Effector memory CD8-positive, alpha-beta T cell (primary cell): ENCODE measurements at regions not wholly inside any gene's neighbourhood (a gene's known extent, or its start where the extent isn't known, plus 50 kb on each side); places are given as distances from the start of the nearest gene placed in this dataset.
"Not testable (repeated sequence)": the region's sequence is repeated elsewhere in the genome, so short reads cannot be mapped to it uniquely, and the experiment has no call there.

Experiments
- ATAC-seq: fragments of 150-1000 bp; cut with Tn5 transposase; replicated peaks from 2 replicates; pipeline ENCODE4 v1.10.0; 2021; ENCODE audit warnings: mild to moderate bottlenecking, moderate library complexity
- DNase-seq, 3 experiments: peaks; one replicate each; pipeline ENCODE4 v3.0.0; 2021
- H3K27ac Mint-ChIP-seq, 2 donors: one replicate each; pipeline ENCODE4 v1.8.0; 2022; ENCODE audit warnings: mild to moderate bottlenecking in 2 of 2, mixed read lengths in 2 of 2, moderate library complexity in 2 of 2
- H3K27me3 Mint-ChIP-seq, 2 donors: one replicate each; pipeline ENCODE4 v1.8.0; 2022; ENCODE audit warnings: mixed read lengths in 2 of 2
- H3K36me3 Mint-ChIP-seq: one replicate; pipeline ENCODE4 v1.8.0; 2022; ENCODE audit warnings: mild to moderate bottlenecking, moderate library complexity, mixed read lengths; ENCODE audit not compliant: insufficient read depth
- H3K4me1 Mint-ChIP-seq, 2 donors: one replicate each; pipeline ENCODE4 v1.8.0; 2022; ENCODE audit warnings: low read depth in 2 of 2, mixed read lengths in 2 of 2
- H3K4me3 Mint-ChIP-seq, 2 donors: one replicate each; pipeline ENCODE4 v1.8.0; 2022; ENCODE audit warnings: mild to moderate bottlenecking in 2 of 2, mixed read lengths in 2 of 2, moderate library complexity in 2 of 2
- H3K9me3 Mint-ChIP-seq, 2 donors: one replicate each; pipeline ENCODE4 v1.8.0; 2022; ENCODE audit warnings: mixed read lengths in 2 of 2

DNA sequence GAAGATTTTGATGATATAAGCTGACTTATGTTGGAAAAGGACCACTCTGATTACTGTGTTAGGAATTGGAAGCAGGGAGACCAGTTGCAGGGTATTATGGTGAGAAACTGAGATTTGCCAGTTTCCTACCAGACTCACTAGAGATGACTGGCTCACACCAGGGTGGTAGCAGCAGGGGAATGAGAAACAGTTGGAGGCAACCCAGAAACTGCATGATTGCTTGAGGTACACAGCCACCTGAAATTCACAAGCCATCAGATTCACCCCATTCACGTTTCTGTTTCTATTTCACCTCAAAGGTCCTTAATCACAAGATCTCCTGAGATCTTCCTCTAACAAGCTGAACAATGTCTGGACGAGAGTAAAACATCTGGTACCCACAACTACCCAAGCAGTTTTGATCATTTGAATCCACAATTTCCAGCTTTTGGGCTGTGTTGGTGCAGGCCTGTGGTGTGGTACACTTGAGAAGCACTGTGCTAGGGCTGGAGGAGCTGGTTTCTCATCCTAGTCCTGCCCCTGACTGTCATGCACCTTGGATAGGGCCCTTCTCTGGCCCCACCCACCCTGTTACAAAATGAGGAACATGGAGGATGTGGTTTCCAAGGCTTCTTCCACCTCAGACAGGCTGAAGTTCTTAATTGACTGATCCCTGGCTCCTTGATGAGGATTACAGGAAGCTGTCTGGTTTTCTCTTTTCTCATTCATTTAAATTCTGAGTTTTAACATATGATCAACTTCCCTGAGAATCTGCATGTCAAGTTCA, 233.4 kb downstream of the INSC start:
- Mint-ChIP-seq H3K4me3 (no peak overlapping the region), H3K4me1 (no peaks in the 10 kb centered on the region), H3K27me3 (no peaks in the 10 kb centered on the region), H3K27ac (no peak overlapping the region), H3K36me3 (no peaks in the 10 kb centered on the region), H3K9me3 (peaks cover 0 to 5% of the 10 kb centered on the region in 2 donors)
- ATAC-seq: no peak
- DNase-seq: no peak

- no peak overlapping the region for H3K27ac Mint-ChIP-seq
- DNase-seq: no peak
Observed at GRCh38 chr11:15349413-15349812, 234.7 kb downstream of the INSC start.

GRCh38 chr11:15361316-15361715, 246.6 kb downstream of the INSC start:
- Mint-ChIP-seq H3K27ac (no peak overlapping the region), H3K4me3 (no peak overlapping the region), H3K36me3 (no peaks in the 10 kb centered on the region), H3K9me3 (peaks cover 0 to 2% of the 10 kb centered on the region in 2 donors), H3K4me1 (no peaks in the 10 kb centered on the region), H3K27me3 (no peaks in the 10 kb centered on the region)
- DNase-seq (no peak), ATAC-seq (no peak)

More at GRCh38 chr11:15349413-15349812, 234.7 kb downstream of the INSC start:
- Mint-ChIP-seq H3K27me3 (no peaks in the 10 kb centered on the region), H3K36me3 (no peaks in the 10 kb centered on the region), H3K4me3 (no peak overlapping the region), H3K9me3 (peaks cover 0 to 5% of the 10 kb centered on the region in 2 donors), H3K4me1 (no peaks in the 10 kb centered on the region)
- ATAC-seq: no peak

DNA sequence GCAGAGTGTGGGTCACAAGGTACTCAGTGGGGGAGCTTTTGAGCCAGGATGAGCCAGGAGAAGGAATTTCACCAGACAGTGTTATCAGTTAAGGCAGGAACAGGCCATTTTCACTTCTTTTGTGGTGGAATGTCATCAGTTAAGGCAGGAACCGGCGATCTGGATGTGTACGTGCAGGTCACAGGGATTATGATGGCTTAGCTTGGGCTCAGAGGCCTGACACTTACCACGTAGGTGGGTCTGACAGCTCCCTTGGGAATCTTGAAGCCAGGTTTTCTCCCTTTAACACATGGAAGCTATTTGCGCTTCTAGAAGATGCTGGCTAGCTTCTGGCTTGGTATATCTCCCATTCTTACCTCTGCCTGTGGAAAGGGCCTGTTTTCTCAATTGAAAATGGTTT, 250.6 kb downstream of the INSC start:
- H3K27me3 Mint-ChIP-seq, H3K9me3 Mint-ChIP-seq, H3K4me1 Mint-ChIP-seq, ATAC-seq, H3K27ac Mint-ChIP-seq, H3K4me3 Mint-ChIP-seq, DNase-seq, H3K36me3 Mint-ChIP-seq: not testable (repeated sequence)

DNA sequence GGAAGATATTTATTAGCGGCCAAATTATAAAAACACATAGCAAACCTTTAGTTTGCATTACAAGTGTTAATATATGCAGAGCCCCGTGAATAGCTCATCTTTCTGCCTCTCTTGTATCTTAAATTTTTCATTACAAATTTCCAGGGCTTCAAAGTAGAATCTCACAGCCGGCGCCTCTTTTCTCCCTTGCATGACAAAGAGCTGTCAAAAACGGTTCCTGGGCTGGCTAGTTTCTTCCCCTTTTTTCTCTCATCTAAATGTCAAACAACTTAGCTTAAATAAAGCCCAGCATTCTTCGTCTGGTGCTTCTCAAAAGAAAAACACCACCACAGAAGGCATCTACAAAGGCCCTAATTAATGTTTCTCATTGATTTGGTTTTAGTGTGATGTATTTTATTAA, 253.0 kb downstream of the INSC start:
- H3K27ac Mint-ChIP-seq: no peak overlapping the region
- ATAC-seq (no peak), DNase-seq (no peak)
- H3K9me3 Mint-ChIP-seq: no peaks in the 10 kb centered on the region
- H3K4me3 Mint-ChIP-seq: no peak overlapping the region
- H3K27me3 Mint-ChIP-seq: no peaks in the 10 kb centered on the region
- H3K36me3 Mint-ChIP-seq: no peaks in the 10 kb centered on the region
- no peaks in the 10 kb centered on the region for H3K4me1 Mint-ChIP-seq

GRCh38 chr11:15370495-15371147, 255.9 kb downstream of the INSC start:
- Mint-ChIP-seq H3K27ac (no peak overlapping the region), H3K27me3 (no peaks in the 10 kb centered on the region), H3K36me3 (no peaks in the 10 kb centered on the region), H3K4me1 (no peaks in the 10 kb centered on the region), H3K9me3 (peaks cover 0 to 3% of the 10 kb centered on the region in 2 donors), H3K4me3 (no peak overlapping the region)
- ATAC-seq (no peak), DNase-seq (no peak)

DNA sequence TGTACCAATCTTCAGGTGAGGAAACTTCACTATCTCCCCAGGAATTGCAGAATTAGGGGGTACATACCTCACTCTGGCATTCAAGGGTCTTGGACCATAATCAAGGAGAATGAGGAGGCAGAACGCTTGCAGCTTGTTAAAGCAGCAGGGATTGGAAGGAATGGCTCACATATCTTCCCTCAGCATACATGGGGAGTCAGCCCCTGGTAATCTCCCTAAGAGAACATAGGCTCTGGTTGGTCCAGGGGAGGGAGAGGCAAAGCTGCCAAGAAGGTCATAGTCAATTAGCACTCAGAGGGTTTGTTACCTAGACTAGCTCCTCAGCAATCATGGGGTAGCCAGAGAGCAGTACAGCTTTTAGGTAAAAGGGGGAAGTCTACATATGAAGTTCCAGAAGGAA, 256.8 kb downstream of the INSC start:
- Mint-ChIP-seq H3K36me3 (no peaks in the 10 kb centered on the region), H3K4me3 (no peak overlapping the region), H3K4me1 (no peaks in the 10 kb centered on the region), H3K27me3 (no peaks in the 10 kb centered on the region), H3K27ac (no peak overlapping the region), H3K9me3 (peaks cover 0 to 4% of the 10 kb centered on the region in 2 donors)
- ATAC-seq: no peak
- DNase-seq: no peak

DNA sequence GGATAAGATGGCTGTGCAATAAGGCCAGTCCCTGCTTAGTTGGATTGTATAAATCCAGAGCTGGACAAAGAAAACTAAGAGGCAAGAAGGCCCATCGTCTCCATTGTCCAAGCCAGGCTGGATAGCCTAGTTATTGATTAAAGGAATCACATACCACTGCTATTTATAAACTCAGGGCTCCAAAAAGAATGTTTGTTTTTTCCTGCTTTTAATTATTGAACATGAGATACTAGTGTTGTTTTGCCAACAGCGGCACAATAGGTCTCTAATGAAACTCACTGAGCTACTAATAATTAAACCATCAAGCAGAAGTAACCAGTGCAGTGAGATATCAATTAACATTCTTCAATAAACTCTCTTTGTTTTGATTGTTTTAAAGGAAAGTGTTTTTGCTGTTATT, 259.7 kb downstream of the INSC start:
- Mint-ChIP-seq H3K4me1 (no peaks in the 10 kb centered on the region), H3K36me3 (no peaks in the 10 kb centered on the region), H3K27me3 (no peaks in the 10 kb centered on the region), H3K9me3 (peaks cover 0 to 4% of the 10 kb centered on the region in 2 donors), H3K4me3 (no peak overlapping the region), H3K27ac (no peak overlapping the region)
- no peak for ATAC-seq
- no peak for DNase-seq

GRCh38 chr11:15378941-15379340, 264.2 kb downstream of the INSC start:
- H3K27ac Mint-ChIP-seq: no peak overlapping the region
- no peak for ATAC-seq

DNA sequence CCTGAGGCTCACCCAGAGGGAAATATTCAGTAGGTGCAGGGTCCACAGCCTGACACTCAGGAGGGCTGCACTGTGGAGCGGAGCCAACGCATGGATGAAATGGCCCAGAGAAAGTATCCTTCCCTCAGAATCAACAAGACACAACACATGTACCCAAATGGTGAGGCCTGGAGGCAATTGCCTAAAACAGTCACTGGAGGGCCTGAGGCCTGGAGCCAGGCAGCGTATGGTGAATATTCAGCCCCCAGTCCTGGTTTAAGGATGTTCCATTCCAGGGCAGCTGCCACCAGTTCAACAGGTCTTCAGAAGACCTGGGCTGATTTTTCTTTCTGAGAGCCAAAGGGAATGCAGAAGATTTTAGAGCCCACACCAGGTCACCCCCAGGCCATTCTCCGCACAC, 264.8 kb downstream of the INSC start:
- no peak for DNase-seq
- Mint-ChIP-seq H3K27ac (no peak overlapping the region), H3K4me3 (no peak overlapping the region), H3K27me3 (no peaks in the 10 kb centered on the region), H3K9me3 (peaks cover 4 to 7% of the 10 kb centered on the region in 2 donors), H3K36me3 (no peaks in the 10 kb centered on the region), H3K4me1 (no peaks in the 10 kb centered on the region)
- ATAC-seq: no peak

More at GRCh38 chr11:15378941-15379340, 264.2 kb downstream of the INSC start:
- Mint-ChIP-seq H3K4me1 (no peaks in the 10 kb centered on the region), H3K27me3 (no peaks in the 10 kb centered on the region), H3K36me3 (no peaks in the 10 kb centered on the region), H3K9me3 (peaks cover 4 to 7% of the 10 kb centered on the region in 2 donors), H3K4me3 (no peak overlapping the region)
- no peak for DNase-seq

GRCh38 chr11:15390857-15391256, 276.1 kb downstream of the INSC start:
- Mint-ChIP-seq H3K9me3 (peaks cover 2 to 15% of the 10 kb centered on the region in 2 donors), H3K27ac (no peak overlapping the region), H3K4me1 (no peaks in the 10 kb centered on the region), H3K27me3 (no peaks in the 10 kb centered on the region), H3K36me3 (no peaks in the 10 kb centered on the region), H3K4me3 (no peak overlapping the region)
- no peak for DNase-seq
- ATAC-seq: no peak

DNA sequence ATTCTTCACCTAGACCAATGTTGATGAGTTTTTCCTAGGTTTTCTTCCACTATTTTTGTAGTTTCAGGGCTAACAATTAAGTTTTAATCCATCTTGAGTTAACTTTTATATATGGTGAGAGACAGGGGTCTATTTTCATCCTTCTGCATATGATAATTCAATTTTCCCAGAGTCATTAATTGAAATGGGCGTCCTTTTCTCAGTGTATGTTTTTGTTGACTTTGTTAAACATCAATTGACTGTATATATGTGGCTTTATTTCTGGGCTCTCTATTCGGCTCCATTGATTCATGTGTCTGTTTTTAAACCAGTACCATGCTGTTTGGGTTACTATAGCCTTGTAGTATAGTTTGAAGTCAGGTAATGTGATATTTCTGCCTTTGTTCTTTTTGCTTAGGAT, 282.1 kb downstream of the INSC start:
- no peak for ATAC-seq
- Mint-ChIP-seq H3K4me3 (no peak overlapping the region), H3K27me3 (no peaks in the 10 kb centered on the region), H3K36me3 (no peaks in the 10 kb centered on the region), H3K9me3 (peaks cover 9 to 20% of the 10 kb centered on the region in 2 donors), H3K4me1 (no peaks in the 10 kb centered on the region), H3K27ac (no peak overlapping the region)
- no peak for DNase-seq

DNA sequence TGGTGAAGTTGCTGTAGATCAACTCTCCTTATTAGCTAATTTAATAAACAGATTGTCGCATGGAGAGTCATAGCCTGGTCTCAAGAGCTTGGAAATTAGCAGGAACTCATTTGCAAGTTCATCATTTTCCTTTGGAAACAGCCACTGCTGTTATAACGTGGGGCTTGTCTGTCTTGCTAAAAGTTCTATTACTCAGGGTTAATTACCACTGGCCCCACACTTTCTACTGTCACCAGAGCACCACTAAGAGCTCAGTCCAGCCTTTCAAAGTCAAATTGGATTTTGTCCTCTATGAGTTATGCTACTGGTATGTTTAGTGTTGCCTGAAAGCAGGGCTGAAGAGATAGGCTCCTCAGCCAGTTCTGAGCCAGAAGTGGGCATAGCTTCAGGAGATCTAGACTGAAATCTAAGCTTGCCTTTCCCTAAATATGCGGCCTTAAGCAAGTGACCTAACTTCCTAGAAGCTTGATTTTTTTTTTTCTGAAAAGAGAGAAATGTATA, 292.2 kb downstream of the INSC start:
- H3K27ac Mint-ChIP-seq: no peak overlapping the region
- H3K36me3 Mint-ChIP-seq: no peaks in the 10 kb centered on the region
- no peak for ATAC-seq
- no peak for DNase-seq
- H3K4me3 Mint-ChIP-seq: no peak overlapping the region
- no peaks in the 10 kb centered on the region for H3K27me3 Mint-ChIP-seq
- H3K4me1 Mint-ChIP-seq: no peaks in the 10 kb centered on the region
- H3K9me3 Mint-ChIP-seq: peaks cover 3 to 11% of the 10 kb centered on the region in 2 donors

GRCh38 chr11:15412054-15412453, 297.3 kb downstream of the INSC start:
- no peaks in the 10 kb centered on the region for H3K27me3 Mint-ChIP-seq
- H3K4me3 Mint-ChIP-seq: no peak overlapping the region
- peaks cover 7% of the 10 kb centered on the region in 2 donors for H3K9me3 Mint-ChIP-seq
- H3K27ac Mint-ChIP-seq: no peak overlapping the region
- H3K4me1 Mint-ChIP-seq: no peaks in the 10 kb centered on the region
- H3K36me3 Mint-ChIP-seq: no peaks in the 10 kb centered on the region
- ATAC-seq (no peak), DNase-seq (no peak)
